Activated effector memory CD4-positive, alpha-beta T cell treated with Interleukin-2 at 50 U/mL for 16 hours (primary cell): ENCODE measurements at regions not wholly inside any gene's neighbourhood (a gene's known extent, or its start where the extent isn't known, plus 50 kb on each side); places are given as distances from the start of the nearest gene placed in this dataset.

Experiments
- DNase-seq: peaks from one replicate; pipeline ENCODE4 v3.0.0-alpha.2; 2020

- no peak for DNase-seq
These were observed 73.1 kb upstream of the ARHGAP32 start for GRCh38 chr11:129265125-129265788.

GRCh38 chr11:129264114-129264513 is 72.0 kb upstream of the ARHGAP32 start:
- DNase-seq = no peak

- DNase-seq = no peak
These were observed 68.6 kb upstream of the ARHGAP32 start for GRCh38 chr11:129260750-129261149.

GRCh38 chr11:129259931-129260348 is 67.8 kb upstream of the ARHGAP32 start:
- no peak for DNase-seq

GRCh38 chr11:129258205-129258604 is 66.1 kb upstream of the ARHGAP32 start:
- no peak for DNase-seq

GRCh38 chr11:129257512-129257911 is 65.4 kb upstream of the ARHGAP32 start:
- DNase-seq = no peak

- no peak for DNase-seq
These were observed 60.5 kb upstream of the ARHGAP32 start for GRCh38 chr11:129252621-129253020.

GRCh38 chr11:129251067-129251466 is 58.9 kb upstream of the ARHGAP32 start:
- DNase-seq = no peak

- no peak for DNase-seq
These were observed 57.8 kb upstream of the ARHGAP32 start for GRCh38 chr11:129249923-129250322.

- no peak for DNase-seq
These were observed 57.2 kb upstream of the ARHGAP32 start for GRCh38 chr11:129249351-129249750.

GRCh38 chr11:129248618-129249017 is 56.5 kb upstream of the ARHGAP32 start:
- no peak for DNase-seq

- no peak for DNase-seq
These were observed 55.0 kb upstream of the ARHGAP32 start for GRCh38 chr11:129247135-129247534.

- no peak for DNase-seq
These were observed 50.7 kb upstream of the ARHGAP32 start for GRCh38 chr11:129242855-129243254.
